Naive thymus-derived CD8-positive, alpha-beta T cell (primary cell): ENCODE measurements at regions not wholly inside any gene's neighbourhood (a gene's known extent, or its start where the extent isn't known, plus 50 kb on each side); places are given as distances from the start of the nearest gene placed in this dataset.
"Not testable (repeated sequence)": the region's sequence is repeated elsewhere in the genome, so short reads cannot be mapped to it uniquely, and the experiment has no call there.

Experiments used
- ATAC-seq, 2 donors: fragments of 150-1000 bp; cut with Tn5 transposase in 1 of 2; sonication (Bioruptor Pico), chemical (Tn5 transposase) in 1 of 2; 1 replicate in 1 of 2; 2 replicates in 1 of 2; pipeline ENCODE4 v1.10.0; 2021; ENCODE audit warnings: mild to moderate bottlenecking in 2 of 2, moderate library complexity in 2 of 2
- POLR2A ChIA-PET: fragments of 350-600 bp; sonication (Branson Sonifier 250); formaldehyde crosslinking; loops from one replicate; lab custom pipeline; 2021; ENCODE audit warnings: antibody characterized with exemption; lab: Charles Lee
- DNase-seq, 10 donors: peaks; one replicate each; pipeline versions ENCODE4 v3.0.0 to v3.0.0-alpha.2; 2020 to 2022
- H3K27ac Mint-ChIP-seq, 10 donors: one replicate each; pipeline ENCODE4 v1.8.0; 2020 to 2022; ENCODE audit warnings: mild to moderate bottlenecking in 10 of 10, mixed read lengths in 10 of 10, moderate library complexity in 4 of 10, inconsistent platforms in 1 of 10
- H3K27me3 Mint-ChIP-seq, 5 donors: one replicate each; pipeline ENCODE4 v1.8.0; 2021 to 2022; ENCODE audit warnings: mixed read lengths in 5 of 5
- H3K36me3 Mint-ChIP-seq, 3 donors: one replicate each; pipeline ENCODE4 v1.8.0; 2020 to 2022; ENCODE audit warnings: mixed read lengths in 3 of 3, mild to moderate bottlenecking in 2 of 3, inconsistent platforms in 1 of 3
- H3K4me1 Mint-ChIP-seq, 4 donors: one replicate each; pipeline ENCODE4 v1.8.0; 2021 to 2022; ENCODE audit warnings: mixed read lengths in 4 of 4
- H3K4me3 Mint-ChIP-seq, 10 donors: one replicate each; pipeline ENCODE4 v1.8.0; 2020 to 2022; ENCODE audit warnings: mild to moderate bottlenecking in 10 of 10, mixed read lengths in 10 of 10, moderate library complexity in 6 of 10, inconsistent platforms in 1 of 10
- H3K9me3 Mint-ChIP-seq, 9 donors: one replicate each; pipeline ENCODE4 v1.8.0; 2020 to 2022; ENCODE audit warnings: mixed read lengths in 9 of 9, mild to moderate bottlenecking in 3 of 9, inconsistent platforms in 1 of 9, moderate library complexity in 1 of 9

DNA sequence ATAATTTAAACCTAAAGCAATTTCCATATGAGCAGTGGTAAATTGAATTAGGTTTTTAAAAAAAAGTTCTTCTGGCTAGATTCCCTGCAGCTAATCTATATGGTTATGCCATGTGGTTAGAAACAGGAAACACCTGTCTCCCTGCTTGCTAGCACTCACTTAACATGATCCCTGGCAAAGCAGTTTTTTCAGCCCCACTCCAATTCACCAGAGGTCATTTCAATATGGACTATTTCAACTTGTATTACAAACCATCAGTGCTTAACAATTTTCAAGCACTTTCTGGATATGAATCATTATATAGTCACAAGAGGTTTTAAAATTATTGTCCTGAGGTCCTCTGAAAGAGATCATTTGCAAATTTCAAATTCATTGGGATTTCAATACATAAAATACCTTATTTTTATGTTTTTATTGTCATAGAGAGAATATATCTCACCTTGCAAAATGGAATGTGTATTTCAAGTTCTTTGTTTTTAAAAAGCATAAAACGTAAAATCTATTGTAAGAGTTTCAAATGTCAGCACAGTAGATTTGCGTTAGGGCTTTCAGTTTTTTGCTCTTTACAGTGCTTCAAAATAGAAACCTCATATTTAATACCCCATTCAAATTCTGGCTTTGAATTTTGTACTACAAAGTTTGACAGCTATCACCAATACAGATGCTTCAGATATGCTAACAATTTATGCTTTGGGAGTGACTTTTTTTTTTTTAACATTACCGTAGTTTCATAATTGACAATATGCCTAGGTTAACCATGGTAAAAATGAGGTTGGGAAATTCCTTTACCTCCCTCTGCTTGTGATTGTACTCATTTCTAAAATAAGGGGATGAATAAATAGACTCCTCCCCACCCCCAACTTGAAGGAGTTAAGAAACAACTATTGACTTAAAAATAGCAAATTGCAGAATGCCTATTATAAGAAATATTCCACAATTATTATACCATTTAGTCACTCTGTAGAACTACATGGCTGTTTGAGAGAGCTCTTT is 117.5 kb upstream of the HGF start:
- Mint-ChIP-seq H3K4me1 (peaks cover 0 to 7% (median 0%) of the 10 kb centered on the region in 4 donors), H3K9me3 (peaks cover 0 to 9% (median 0%) of the 10 kb centered on the region in 9 donors), H3K36me3 (no peaks in the 10 kb centered on the region), H3K4me3 (peak overlapping the region in 1 of 10 donors; percentile 12), H3K27me3 (no peaks in the 10 kb centered on the region), H3K27ac (no peak overlapping the region)
- ATAC-seq (no peak), DNase-seq (no peak)
- POLR2A ChIA-PET = no interaction called here

DNA sequence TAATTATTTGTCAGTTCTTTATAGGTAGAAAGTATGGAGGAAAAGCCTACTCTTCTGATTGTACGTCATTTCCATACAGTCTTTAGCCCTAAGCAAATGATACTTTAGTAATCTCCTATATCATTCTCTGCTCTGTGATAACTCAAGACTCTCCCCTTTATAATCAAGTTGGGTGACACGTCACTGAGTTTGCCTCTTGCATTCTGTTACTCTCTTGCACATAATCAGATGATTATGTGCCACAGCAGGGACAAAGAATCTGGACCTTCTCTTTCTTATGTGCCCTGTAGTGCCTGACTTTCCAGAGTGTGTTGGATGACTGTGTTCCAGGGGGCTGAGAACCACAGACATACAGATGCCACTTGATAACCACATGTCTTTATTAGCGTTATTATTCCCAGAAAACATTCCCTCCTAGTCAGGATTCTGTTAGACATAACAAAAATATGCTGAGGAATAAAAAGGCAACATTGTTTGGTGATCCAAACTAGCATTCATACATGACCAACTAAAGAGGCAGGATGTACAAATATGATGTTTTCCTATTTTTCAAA is 116.4 kb upstream of the HGF start:
- POLR2A ChIA-PET = no interaction called here
- Mint-ChIP-seq H3K4me3 (no peak overlapping the region), H3K9me3 (peaks cover 0 to 9% (median 0%) of the 10 kb centered on the region in 9 donors), H3K27ac (no peak overlapping the region), H3K36me3 (no peaks in the 10 kb centered on the region), H3K4me1 (peaks cover 0 to 7% (median 0%) of the 10 kb centered on the region in 4 donors), H3K27me3 (no peaks in the 10 kb centered on the region)
- no peak for DNase-seq
- ATAC-seq = no peak

DNA sequence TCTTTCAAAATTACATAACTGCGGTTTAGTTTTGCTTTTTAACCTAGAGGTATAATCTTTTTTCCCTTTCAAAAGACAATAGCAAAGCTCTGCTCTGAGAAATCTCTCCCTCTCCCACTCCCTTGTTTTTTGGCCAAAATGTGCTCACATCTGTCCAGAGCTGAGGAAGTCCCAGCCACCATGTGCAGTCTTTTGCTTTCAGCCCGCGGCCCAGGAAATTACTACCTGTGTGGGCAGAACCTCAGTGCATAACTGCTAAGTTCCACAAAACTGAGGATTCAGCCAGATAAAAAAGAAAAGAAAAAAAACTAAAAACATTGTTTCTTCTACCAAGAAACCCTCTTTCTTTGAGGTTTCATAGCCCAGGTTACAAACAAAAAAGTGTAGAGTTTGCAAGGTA is 115.0 kb upstream of the HGF start:
- ATAC-seq (no peak), DNase-seq (no peak)
- Mint-ChIP-seq H3K4me3 (no peak overlapping the region), H3K4me1 (peaks cover 0 to 7% (median 0%) of the 10 kb centered on the region in 4 donors), H3K27me3 (no peaks in the 10 kb centered on the region), H3K9me3 (peaks cover 0 to 8% (median 0%) of the 10 kb centered on the region in 9 donors), H3K36me3 (no peaks in the 10 kb centered on the region), H3K27ac (no peak overlapping the region)
- POLR2A ChIA-PET = no interaction called here

DNA sequence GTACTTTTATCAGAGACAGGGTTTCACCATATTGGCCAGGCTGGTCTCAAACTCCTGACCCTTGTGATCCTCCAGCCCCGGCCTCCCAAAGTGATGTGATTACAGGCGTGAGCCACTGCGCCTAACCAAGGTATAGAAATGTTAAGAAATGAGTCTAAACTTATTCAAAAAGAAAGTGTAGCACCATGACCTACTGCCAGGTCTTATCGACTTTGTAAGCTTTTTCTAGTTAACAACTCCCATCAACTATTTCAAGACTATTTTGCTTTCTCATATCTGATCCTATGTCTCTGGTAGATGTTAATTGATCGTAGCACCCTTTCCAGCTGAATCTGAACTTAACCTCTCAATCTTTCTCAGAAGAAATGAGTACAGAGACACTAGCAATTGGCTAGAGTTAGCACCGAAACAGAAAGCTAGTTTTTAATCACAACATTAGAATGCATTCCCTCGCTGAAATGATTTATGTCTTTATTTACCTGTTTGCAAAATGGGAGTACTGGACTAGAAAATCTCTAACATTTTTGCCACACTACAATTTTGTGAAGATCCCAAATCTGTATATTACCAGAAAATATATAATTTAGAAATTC is 114.0 kb upstream of the HGF start:
- H3K27ac Mint-ChIP-seq = no peak overlapping the region

DNA sequence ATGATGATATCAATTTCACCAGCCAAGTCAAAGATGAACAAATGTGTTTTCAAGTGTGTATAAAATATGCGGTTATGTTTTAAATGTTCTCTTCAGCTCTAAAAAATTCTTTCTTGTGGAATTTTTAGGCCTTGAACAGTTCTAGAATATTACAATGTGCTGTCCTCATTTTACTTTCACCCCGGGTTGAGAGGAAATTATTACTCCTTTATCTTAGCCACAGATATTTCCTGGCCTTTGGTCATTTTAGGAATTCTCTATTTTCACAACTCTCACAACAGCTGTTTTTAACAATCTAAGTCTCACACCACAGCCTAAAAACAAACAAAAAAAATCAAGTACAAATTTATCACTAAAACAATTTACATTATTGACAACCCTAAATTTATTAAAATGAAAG is 112.2 kb upstream of the HGF start:
- Mint-ChIP-seq H3K4me1 (peaks cover 0 to 3% (median 0%) of the 10 kb centered on the region in 4 donors), H3K9me3 (peaks cover 0 to 2% (median 0%) of the 10 kb centered on the region in 9 donors)
- POLR2A ChIA-PET = no interaction called here

More for the DNA sequence above, 114.0 kb upstream of the HGF start:
- Mint-ChIP-seq H3K9me3 (peaks cover 0 to 8% (median 0%) of the 10 kb centered on the region in 9 donors), H3K4me3 (no peak overlapping the region), H3K27me3 (no peaks in the 10 kb centered on the region), H3K36me3 (no peaks in the 10 kb centered on the region), H3K4me1 (peaks cover 0 to 7% (median 0%) of the 10 kb centered on the region in 4 donors)
- POLR2A ChIA-PET = no interaction called here
- ATAC-seq (no peak), DNase-seq (no peak)

DNA sequence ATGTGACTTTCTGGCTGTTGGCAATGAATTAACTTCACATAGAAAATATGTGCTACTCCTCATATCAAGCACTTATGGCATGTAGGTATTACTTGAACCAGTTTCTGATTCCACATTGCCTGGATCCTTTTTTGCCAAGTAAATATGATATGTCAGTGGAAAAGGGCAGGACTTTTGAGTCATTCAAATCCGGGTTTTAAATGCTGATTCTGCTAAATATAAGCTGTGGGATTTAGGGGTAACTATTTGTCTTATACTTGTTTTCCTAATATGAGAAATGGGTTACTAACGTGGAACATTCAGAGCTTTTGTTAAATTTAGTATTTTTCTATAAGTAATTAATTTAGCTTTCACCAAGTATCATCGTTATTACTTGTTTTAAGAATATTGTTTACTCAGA is 108.0 kb upstream of the HGF start:
- ATAC-seq (no peak), DNase-seq (no peak)
- H3K27ac Mint-ChIP-seq = no peak overlapping the region
- H3K36me3 Mint-ChIP-seq = no peaks in the 10 kb centered on the region
- H3K4me1 Mint-ChIP-seq = no peaks in the 10 kb centered on the region
- no peaks in the 10 kb centered on the region for H3K27me3 Mint-ChIP-seq
- H3K4me3 Mint-ChIP-seq = no peak overlapping the region
- H3K9me3 Mint-ChIP-seq = peaks cover 0 to 5% (median 0%) of the 10 kb centered on the region in 9 donors
- POLR2A ChIA-PET = no interaction called here

More for the DNA sequence above, 112.2 kb upstream of the HGF start:
- Mint-ChIP-seq H3K4me3 (no peak overlapping the region), H3K27me3 (no peaks in the 10 kb centered on the region), H3K36me3 (no peaks in the 10 kb centered on the region), H3K27ac (no peak overlapping the region)
- ATAC-seq (no peak), DNase-seq (no peak)

DNA sequence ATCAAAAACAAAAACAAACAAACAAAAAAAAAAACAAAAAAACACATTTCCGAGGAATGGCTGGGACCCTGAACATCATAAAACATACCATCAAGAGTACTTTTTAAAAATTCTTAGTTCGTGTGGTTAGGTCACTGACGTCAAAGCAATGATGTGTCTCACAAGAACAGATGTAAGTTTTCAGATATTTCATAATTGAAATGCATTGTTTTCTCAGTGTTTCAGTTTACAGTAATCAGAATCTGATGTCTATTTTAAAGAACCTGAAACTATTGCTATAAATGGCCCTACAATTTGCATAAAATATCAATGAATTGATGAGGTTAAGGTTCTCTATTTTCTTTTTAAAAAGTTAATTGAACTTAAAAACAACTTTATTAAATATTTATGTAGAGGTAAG is 103.7 kb upstream of the HGF start:
- H3K27ac Mint-ChIP-seq = no peak overlapping the region
- POLR2A ChIA-PET = no interaction called here
- H3K4me1 Mint-ChIP-seq = no peaks in the 10 kb centered on the region
- no peak for DNase-seq
- no peaks in the 10 kb centered on the region for H3K36me3 Mint-ChIP-seq
- no peaks in the 10 kb centered on the region for H3K27me3 Mint-ChIP-seq
- H3K9me3 Mint-ChIP-seq = peaks cover 0 to 13% (median 0%) of the 10 kb centered on the region in 9 donors
- no peak for ATAC-seq
- no peak overlapping the region for H3K4me3 Mint-ChIP-seq

DNA sequence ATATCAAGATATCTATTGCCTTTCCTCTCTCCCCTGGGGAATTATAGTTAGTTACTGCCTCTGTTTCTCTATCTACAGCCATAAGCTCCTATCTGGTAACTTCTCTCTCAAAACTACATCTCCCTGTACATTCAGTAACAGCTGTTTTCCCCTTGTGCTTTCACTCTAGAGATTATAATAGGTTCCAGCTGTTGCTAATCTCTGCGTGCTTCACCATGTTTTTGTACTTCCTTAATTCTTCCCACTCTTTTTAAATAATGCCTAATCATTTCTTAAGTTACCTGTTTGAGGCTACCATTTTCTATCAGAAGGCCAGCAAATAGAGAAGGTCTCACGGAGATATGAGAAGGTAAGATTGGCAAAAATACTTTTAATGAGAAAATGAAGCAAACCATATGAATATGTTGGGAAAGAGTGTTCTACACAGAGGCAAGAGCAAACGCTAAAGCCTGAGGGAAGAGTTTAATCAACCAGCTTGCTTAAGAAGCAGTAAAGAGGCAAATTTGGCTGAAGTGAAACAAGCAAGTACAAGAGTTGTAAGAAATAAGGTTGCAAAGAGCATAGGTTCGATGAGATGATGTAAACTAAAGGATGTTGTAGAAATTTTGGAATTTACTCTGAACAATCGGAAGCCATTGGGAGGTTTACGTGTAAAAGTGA is 101.9 kb upstream of the HGF start:
- no peaks in the 10 kb centered on the region for H3K27me3 Mint-ChIP-seq
- POLR2A ChIA-PET = no interaction called here
- DNase-seq = no peak
- H3K4me3 Mint-ChIP-seq = no peak overlapping the region
- no peaks in the 10 kb centered on the region for H3K4me1 Mint-ChIP-seq
- H3K9me3 Mint-ChIP-seq = peaks cover 0 to 11% (median 0%) of the 10 kb centered on the region in 9 donors
- H3K36me3 Mint-ChIP-seq = no peaks in the 10 kb centered on the region
- H3K27ac Mint-ChIP-seq = no peak overlapping the region
- ATAC-seq = no peak

DNA sequence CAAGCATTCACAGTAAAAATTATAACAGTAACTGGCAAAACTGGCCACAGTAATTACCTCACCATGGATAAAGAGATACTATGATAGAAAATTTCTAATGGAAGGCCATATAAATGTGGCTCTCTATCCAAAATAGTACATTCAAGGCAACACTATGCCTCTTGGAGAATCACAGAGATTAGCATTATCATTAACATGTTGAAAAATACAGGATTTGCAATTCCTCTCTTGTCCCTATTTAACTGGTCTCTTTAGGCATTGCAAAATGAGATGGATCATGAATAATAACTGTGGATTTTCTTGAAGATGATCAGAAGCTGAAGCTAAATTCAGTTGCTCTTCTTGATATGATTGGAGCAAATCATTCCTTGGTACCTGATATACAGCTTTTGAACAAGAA is 100.8 kb upstream of the HGF start:
- Mint-ChIP-seq H3K36me3 (no peaks in the 10 kb centered on the region), H3K9me3 (peaks cover 0 to 11% (median 0%) of the 10 kb centered on the region in 9 donors), H3K4me1 (no peaks in the 10 kb centered on the region), H3K27me3 (no peaks in the 10 kb centered on the region), H3K4me3 (no peak overlapping the region), H3K27ac (no peak overlapping the region)
- POLR2A ChIA-PET = no interaction called here
- DNase-seq = no peak
- no peak for ATAC-seq

DNA sequence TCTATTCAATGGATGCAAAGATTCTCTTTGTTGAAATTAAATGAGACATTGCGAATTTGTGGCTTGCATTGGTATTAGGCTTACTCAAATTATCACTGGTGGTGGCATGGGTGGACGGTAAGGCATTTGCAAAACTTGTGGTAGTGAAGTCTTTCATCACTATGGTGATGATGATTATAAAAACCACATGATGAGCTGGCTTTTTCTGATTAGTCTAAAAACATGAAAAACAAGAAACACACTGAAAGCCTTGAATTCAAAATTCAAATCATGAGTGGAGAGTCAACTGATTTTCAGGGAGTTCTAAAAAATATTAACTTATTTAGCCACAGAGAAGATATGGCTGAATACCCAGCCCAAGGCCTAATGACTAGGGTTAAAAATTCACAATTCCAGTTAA is 99.8 kb upstream of the HGF start:
- Mint-ChIP-seq H3K4me1 (no peaks in the 10 kb centered on the region), H3K27ac (no peak overlapping the region), H3K27me3 (no peaks in the 10 kb centered on the region), H3K4me3 (no peak overlapping the region), H3K9me3 (peaks cover 0 to 10% (median 0%) of the 10 kb centered on the region in 9 donors), H3K36me3 (no peaks in the 10 kb centered on the region)
- DNase-seq (no peak), ATAC-seq (no peak)
- POLR2A ChIA-PET = no interaction called here

DNA sequence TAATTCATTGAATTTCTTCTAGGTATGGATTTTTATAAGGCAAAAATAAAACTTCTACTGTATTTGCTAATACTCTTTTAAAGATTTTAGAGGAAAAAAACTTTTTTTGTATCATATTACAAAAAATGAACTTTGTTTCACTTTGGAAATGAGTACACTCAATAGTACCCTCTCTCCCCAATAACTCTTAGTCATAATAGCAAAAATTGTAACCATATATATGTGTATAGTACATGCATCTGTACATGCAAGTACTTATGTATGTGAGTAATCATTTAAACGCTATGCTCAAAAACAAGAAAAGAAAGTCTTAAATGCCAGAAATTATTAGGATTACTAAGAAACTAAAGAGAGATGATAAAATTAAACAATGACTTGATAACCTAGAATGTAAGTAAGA is 95.9 kb upstream of the HGF start:
- H3K4me1 Mint-ChIP-seq = no peaks in the 10 kb centered on the region
- POLR2A ChIA-PET = no interaction called here

DNA sequence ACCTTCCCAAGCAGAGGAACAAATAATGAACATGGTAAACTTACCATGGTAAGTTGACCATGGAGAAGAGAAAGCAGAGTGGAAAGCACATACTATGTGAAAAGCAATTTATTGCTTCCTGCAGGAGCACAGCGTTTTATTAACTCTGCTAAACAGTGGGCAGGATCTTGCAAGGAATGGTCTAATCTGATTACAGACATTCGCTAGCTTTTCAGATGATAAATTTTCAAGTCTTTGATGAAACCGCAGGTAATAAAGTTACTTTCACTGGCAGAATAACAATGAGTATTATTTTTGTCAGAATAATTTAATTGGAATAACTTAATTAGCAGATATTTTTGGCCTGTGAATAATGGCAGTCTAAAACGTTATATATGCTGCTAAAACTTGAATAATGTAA is 89.6 kb upstream of the HGF start:
- peaks cover 0 to 7% (median 0%) of the 10 kb centered on the region in 9 donors for H3K9me3 Mint-ChIP-seq
- H3K36me3 Mint-ChIP-seq = no peaks in the 10 kb centered on the region
- no peaks in the 10 kb centered on the region for H3K27me3 Mint-ChIP-seq
- POLR2A ChIA-PET = no interaction called here
- H3K27ac Mint-ChIP-seq = no peak overlapping the region
- no peak overlapping the region for H3K4me3 Mint-ChIP-seq
- ATAC-seq (no peak), DNase-seq (no peak)
- H3K4me1 Mint-ChIP-seq = no peaks in the 10 kb centered on the region

More for the DNA sequence above, 95.9 kb upstream of the HGF start:
- DNase-seq (no peak), ATAC-seq (no peak)
- Mint-ChIP-seq H3K27ac (no peak overlapping the region), H3K36me3 (no peaks in the 10 kb centered on the region), H3K9me3 (peaks cover 0 to 8% (median 0%) of the 10 kb centered on the region in 9 donors), H3K4me3 (no peak overlapping the region), H3K27me3 (no peaks in the 10 kb centered on the region)

DNA sequence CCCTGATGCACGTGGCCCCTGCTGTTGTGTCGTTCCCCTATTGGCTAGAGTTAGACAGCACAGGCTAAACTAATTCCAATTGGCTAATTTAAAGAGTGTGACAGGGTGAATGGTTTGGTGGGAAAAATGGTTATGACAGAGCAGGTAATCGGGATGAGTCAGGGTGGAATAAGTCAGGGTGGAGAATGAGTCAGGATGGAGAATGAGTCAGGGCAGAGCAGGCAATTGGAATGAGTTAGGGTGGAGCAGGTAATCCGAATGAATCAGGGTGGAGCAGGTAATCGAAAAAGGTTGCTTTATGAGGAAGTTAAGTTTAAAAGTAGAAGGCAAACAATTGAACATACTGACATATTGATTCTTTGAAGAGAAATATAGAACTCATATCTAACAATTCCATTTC is 89.0 kb upstream of the HGF start:
- POLR2A ChIA-PET, ATAC-seq, H3K4me3 Mint-ChIP-seq, H3K36me3 Mint-ChIP-seq, H3K27ac Mint-ChIP-seq, H3K4me1 Mint-ChIP-seq, DNase-seq, H3K27me3 Mint-ChIP-seq, H3K9me3 Mint-ChIP-seq: not testable (repeated sequence)
